NCI-H82 treated with DMSO at 0.1 percent for 48 hours (cell line): ENCODE measurements at regions not wholly inside any gene's neighbourhood (a gene's known extent, or its start where the extent isn't known, plus 50 kb on each side); places are given as distances from the start of the nearest gene placed in this dataset.

Source experiments
- DNase-seq: peaks from one replicate; lab custom pipeline; 2025; ENCODE audit not compliant: unreplicated experiment; lab: John Stamatoyannopoulos, UW

DNA sequence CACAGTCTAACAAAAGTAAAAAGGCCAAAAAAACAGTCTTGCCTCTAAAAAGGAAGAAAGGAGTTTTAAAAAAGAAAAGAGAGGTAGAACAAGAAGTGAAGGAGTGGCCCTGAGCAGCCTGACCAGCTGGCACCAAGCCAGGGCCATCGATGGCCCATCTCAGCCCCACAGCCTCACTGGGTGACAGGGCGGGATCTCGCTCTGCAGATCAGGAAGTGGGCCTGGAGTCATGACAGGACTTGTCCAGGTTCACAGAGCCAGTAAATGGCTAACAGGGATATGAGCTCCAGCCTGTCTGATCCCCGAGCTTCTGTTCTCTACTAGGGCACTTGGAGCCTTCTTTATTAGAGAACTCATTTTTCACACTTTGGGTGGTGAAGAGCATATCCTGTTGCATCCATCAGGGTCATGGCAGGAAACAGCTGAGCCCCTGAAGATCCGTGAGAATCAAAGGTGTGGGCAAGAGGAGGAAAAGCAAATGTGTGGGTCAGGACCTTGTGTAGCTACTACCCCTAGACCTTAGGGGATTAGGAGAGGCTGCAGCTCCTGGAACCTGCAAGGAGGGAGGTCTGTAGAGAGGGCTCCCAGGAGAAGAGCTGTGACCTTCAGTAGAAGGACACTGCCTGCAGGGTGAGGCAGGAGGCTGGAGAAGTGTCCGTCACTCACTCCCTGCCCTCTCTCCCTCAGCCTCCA, 299.0 kb upstream of the MSX2 start:
- no peak for DNase-seq

GRCh38 chr5:174425964-174426290, 298.5 kb upstream of the MSX2 start:
- peak; percentile 5 for DNase-seq

GRCh38 chr5:174426388-174426787, 298.0 kb upstream of the MSX2 start:
- no peak for DNase-seq

DNA sequence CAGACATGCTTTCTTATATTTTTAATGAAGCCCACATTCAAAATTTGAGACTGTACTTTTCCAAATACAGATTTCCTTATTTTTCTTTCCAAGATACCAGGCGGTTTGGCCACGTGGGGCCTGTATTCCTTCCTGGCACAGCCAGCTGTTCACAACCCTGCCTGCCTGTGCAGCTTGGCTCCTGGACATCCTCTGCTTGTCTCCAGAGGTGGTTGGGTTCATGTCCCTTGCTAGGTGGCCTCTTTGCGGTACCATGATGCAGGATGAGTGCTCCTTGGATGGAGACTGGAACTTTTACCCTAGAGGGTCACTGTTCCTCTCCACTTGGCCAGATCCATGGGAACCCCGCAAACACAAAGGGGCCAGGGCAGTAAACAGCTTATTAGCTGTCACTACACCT, 297.5 kb upstream of the MSX2 start:
- no peak for DNase-seq

GRCh38 chr5:174427304-174427703, 297.1 kb upstream of the MSX2 start:
- DNase-seq: no peak

GRCh38 chr5:174428895-174429294, 295.5 kb upstream of the MSX2 start:
- DNase-seq: no peak

DNA sequence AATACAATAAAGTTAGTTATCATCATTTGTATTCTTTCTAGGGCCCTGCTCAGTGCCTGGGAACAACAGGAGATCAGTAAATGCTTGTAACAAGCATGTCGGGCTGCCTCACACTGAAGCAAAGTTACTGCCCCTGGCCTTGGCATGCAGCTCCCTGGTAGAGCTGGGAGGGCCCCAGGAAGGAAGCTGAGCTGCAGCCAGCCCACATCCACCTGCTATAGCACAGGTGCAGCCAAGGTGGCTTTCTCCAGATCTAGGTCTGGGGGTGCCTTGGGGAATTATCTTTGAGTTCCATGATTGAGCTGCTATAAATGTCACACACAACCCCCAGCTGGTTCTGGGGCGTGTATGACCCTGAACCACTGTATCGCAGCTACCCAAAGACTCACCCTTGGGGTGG, 293.4 kb upstream of the MSX2 start:
- no peak for DNase-seq

DNA sequence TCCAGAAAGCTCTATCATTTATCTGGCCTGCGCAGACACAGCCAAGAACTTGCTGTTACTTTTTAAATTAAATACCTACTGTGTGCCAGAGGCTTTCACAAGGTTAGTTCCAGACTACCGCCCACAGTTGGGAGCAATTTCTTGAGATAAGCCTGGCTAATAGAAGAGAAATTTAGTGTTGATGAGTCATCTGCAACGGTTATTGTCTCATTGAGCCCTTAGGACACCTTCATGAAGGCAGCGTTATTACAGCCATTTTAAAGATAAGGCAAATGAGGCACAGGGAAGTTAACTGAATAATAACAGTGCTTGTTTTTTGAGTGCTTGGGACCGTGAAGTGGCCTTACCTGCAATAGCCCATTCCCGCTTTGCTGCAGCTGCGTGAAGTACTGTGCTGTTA, 292.9 kb upstream of the MSX2 start:
- no peak for DNase-seq

DNA sequence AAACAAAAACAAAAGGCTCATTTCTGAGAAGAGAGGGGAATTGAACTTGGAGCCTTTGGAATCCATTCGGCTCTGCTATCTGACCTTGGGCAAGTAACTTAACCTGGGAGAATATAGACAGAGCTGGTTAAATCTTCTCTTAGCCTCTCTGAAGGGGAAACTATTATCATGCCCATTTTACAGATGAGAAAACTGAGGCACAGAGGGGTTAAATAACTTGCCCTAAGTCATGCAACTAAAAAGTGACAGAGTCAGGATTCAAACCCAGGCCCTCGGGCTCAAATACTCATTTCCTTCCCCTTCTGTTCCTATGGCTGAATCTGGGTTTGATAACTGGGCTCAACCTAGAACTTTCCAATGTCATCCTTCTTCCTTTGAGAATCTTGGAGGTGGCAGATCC, 291.3 kb upstream of the MSX2 start:
- DNase-seq: no peak

- DNase-seq: no peak
Measured at GRCh38 chr5:174436750-174437149, 287.6 kb upstream of the MSX2 start.

DNA sequence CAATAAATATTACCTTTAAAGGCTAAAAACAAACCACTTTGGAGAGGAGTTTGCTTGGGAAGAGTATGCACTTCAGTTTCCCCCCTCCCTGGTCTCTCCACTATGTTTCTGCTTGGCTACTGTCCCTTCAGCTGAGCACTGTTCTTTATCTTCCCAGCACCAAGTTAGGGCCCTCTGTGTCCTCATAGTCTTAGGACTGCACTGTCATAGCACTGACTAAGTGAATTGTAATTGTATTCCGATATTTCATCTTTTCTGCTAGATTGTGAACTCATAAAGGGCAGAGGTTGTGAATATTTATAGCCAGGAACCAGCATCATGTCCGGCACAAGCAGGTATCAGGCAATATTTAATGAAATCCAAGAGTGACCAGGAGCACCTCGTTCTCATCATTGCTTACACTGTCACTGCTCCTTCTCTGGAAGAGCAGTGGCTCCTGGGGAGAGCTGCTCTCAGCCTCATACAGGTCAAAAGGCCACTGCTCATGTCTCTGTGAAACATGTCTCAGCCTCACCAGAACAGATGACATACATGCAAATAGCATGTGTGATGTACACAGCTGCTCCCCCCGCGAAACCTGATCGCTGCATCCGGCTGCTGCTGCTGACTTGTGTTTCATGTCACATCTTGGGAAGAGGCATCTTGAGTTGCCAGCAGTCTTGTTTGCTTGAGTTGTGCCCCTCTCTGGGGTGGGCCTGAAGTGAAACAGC, 279.7 kb upstream of the MSX2 start:
- DNase-seq: no peak

- no peak for DNase-seq
Measured at GRCh38 chr5:174446446-174446845, 277.9 kb upstream of the MSX2 start.

DNA sequence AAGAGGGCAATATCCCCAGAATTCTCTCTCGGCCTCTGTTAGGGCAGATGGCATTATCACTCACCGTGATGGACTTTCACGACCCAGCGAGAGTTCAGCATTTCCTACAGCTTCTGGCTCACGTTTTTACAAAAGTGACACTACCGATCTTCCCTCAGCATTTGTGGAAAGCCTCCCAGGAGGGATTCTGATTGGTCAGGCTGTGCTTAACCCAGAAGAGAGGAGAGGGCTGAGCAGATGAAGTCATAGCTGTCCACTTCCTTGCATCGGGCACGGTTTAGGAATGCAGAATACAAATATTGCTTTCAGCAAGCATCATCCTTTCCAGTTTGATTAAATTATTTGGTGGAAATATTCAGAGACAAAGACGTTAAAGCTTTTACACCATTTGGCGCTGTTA, 277.4 kb upstream of the MSX2 start:
- no peak for DNase-seq

DNA sequence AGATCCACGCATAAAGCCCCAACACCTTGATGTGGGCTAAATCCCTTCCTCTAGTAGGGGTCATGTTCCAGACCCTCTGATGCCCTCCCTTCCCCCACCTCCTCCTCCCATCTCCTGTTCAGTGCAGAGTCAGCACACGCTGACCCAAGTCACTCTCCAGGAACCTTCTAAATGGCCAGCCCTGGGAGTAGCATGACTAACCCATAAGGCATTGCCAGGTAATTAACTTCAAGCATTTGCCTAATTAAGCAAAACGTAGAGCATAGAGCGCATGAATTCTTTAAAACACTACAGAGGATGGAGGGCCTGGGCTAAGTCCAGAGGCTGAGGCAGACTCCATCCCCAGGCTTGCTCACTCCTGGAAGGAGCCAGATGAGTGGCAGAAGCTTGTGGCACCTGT, 276.3 kb upstream of the MSX2 start:
- DNase-seq: no peak

DNA sequence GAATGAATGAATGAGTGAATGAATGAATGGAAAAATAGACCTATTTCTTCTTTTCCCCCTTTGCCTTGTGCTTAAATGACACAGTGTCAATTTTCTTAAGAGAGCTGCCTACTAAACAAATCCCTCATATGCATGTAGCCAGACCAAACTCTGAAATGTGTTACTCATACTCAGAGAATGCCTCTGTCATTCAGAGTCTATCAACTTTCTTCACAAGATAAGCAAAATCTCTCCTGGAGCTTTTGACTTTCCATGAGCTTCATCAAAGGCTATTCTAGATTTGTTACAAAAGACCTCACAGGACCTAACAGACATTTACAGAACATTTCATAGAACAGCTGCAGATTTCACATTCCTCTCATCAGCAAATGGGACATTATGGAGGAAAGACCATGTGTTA, 275.7 kb upstream of the MSX2 start:
- DNase-seq: no peak

- no peak for DNase-seq
Measured at GRCh38 chr5:174453690-174454089, 270.7 kb upstream of the MSX2 start.

- DNase-seq: no peak
Measured at GRCh38 chr5:174454464-174454863, 269.9 kb upstream of the MSX2 start.

DNA sequence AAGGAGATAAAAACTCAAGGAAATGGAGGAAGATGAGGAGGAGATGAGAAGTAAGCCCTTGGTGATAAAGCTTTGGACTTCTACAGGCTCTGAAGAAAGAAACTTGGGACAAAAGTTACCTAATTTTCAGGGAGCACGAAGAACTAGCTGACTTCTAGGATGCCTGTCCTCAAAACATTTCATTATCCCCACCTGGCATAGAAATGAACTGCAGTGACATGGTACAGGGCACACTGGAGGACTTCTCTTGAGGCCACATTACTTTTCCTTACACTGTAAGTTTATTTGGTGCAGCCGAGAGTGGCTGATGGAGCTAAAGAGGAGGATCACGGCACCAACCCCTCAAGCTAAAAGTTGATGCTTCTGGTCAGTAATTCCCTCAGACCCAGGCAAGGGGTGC, 269.5 kb upstream of the MSX2 start:
- no peak for DNase-seq

GRCh38 chr5:174455301-174455700, 269.1 kb upstream of the MSX2 start:
- DNase-seq: no peak

GRCh38 chr5:174457141-174457678, 267.2 kb upstream of the MSX2 start:
- no peak for DNase-seq

- DNase-seq: no peak
Measured at GRCh38 chr5:174459071-174459702, 265.2 kb upstream of the MSX2 start.

DNA sequence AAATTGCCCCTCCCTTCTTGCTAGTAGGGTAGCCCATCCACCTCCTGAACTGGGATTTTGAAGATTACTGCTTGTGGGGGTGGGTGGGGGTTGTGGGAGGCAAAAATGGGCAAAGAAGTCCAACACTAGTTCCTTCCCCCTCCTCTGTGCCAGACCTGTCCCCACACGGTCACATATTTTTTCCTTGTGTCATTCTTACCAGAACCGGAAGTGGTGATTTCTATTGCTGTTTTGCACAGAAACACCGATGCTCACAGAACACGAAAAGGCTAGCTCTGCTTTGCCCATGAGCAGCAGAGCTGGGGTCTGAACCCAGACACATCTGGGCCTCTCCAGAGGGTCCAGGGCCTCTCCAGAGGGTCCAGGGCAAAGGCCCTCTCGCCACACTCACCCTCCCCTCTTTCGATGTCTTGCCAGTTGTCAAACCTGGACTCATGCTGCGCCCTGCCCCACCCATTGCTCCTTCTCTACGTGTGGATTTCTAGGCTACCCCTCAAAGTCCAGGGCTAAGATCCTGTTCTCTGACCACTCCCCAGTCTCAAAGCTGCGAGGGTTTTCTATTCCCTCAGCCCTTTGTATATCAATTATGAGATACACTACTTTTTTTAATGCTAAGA, 264.4 kb upstream of the MSX2 start:
- no peak for DNase-seq
